H9 (cell line): ENCODE measurements at regions not wholly inside any gene's neighbourhood (a gene's known extent, or its start where the extent isn't known, plus 50 kb on each side); places are given as distances from the start of the nearest gene placed in this dataset.

Experiments
- DNase-seq: peaks from one replicate; pipeline ENCODE4 v3.0.0-alpha.2; 2017
- H2AFZ ChIP-seq: one replicate; pipeline ENCODE4 v1.6.1; 2013; ENCODE audit warnings: mild to moderate bottlenecking, low read length, control low read depth, moderate library complexity
- H2AK5ac ChIP-seq: 2 replicates; pipeline ENCODE4 v1.6.1; 2013; ENCODE audit warnings: low read length, control low read depth, mixed read lengths; ENCODE audit not compliant: insufficient read length
- H2BK120ac ChIP-seq: one replicate; pipeline ENCODE4 v1.6.1; 2013; ENCODE audit warnings: low read depth, mild to moderate bottlenecking, low read length, control low read depth, inconsistent platforms; ENCODE audit not compliant: poor library complexity, severe bottlenecking
- H2BK12ac ChIP-seq: 2 replicates; pipeline ENCODE4 v1.6.1; 2013; ENCODE audit warnings: low read length, control low read depth, mixed read lengths, low read depth; ENCODE audit not compliant: insufficient read length
- H2BK15ac ChIP-seq: 2 replicates; pipeline ENCODE4 v1.6.1; 2013; ENCODE audit warnings: low read depth, low read length, control low read depth
- H2BK20ac ChIP-seq: one replicate; pipeline ENCODE4 v1.6.1; 2013; ENCODE audit warnings: low read depth, mild to moderate bottlenecking, low read length, control low read depth, inconsistent platforms; ENCODE audit not compliant: poor library complexity, severe bottlenecking
- H2BK5ac ChIP-seq: 2 replicates; pipeline ENCODE4 v1.6.1; 2013; ENCODE audit warnings: low read length, control low read depth, mixed read lengths; ENCODE audit not compliant: insufficient read length
- H3K14ac ChIP-seq: 2 replicates; pipeline ENCODE4 v1.6.1; 2013; ENCODE audit warnings: low read length, control low read depth; ENCODE audit not compliant: insufficient read depth
- H3K18ac ChIP-seq: 2 replicates; pipeline ENCODE4 v1.6.1; 2013; ENCODE audit warnings: low read depth, mild to moderate bottlenecking, mixed read lengths, low read length, control low read depth; ENCODE audit not compliant: insufficient read length
- H3K23ac ChIP-seq: 2 replicates; pipeline ENCODE4 v1.6.1; 2013; ENCODE audit warnings: low read length, control low read depth, mixed read lengths, low read depth; ENCODE audit not compliant: insufficient read length
- H3K23me2 ChIP-seq: 2 replicates; pipeline ENCODE4 v1.6.1; 2013; ENCODE audit warnings: low read depth, mild to moderate bottlenecking, mixed read lengths, low read length, control low read depth; ENCODE audit not compliant: insufficient read length, poor library complexity, severe bottlenecking
- H3K27ac ChIP-seq: 2 replicates; pipeline ENCODE4 v1.5.1; 2013; ENCODE audit warnings: low read length, control low read depth, mixed read lengths, low read depth; ENCODE audit not compliant: insufficient read length
- H3K27me3 ChIP-seq: 2 replicates; pipeline ENCODE4 v1.6.1; 2013; ENCODE audit warnings: low read length, control low read depth, inconsistent platforms; ENCODE audit not compliant: insufficient read depth
- H3K4ac ChIP-seq: 2 replicates; pipeline ENCODE4 v1.6.1; 2013; ENCODE audit warnings: low read depth, mild to moderate bottlenecking, control low read depth, inconsistent platforms, low read length, moderate library complexity
- H3K4me1 ChIP-seq: 2 replicates; pipeline ENCODE4 v1.6.1; 2013; ENCODE audit warnings: low read length, control low read depth, inconsistent platforms; ENCODE audit not compliant: insufficient read depth
- H3K4me2 ChIP-seq: 2 replicates; pipeline ENCODE4 v1.6.1; 2013; ENCODE audit warnings: low read length, control low read depth, mixed read lengths; ENCODE audit not compliant: insufficient read length, insufficient read depth
- H3K56ac ChIP-seq: 2 replicates; pipeline ENCODE4 v1.6.1; 2013; ENCODE audit warnings: low read depth, mild to moderate bottlenecking, mixed read lengths, low read length, control low read depth; ENCODE audit not compliant: insufficient read length
- H3K79me1 ChIP-seq: 2 replicates; pipeline ENCODE4 v1.6.1; 2013; ENCODE audit warnings: low read depth, mild to moderate bottlenecking, moderate library complexity, low read length, control low read depth, inconsistent platforms; ENCODE audit not compliant: insufficient read depth, poor library complexity, severe bottlenecking
- H3K79me2 ChIP-seq: 2 replicates; pipeline ENCODE4 v1.6.1; 2013; ENCODE audit warnings: low read length, control low read depth, inconsistent platforms; ENCODE audit not compliant: insufficient read depth
- H3K9ac ChIP-seq: 2 replicates; pipeline ENCODE4 v1.6.1; 2013; ENCODE audit warnings: low read length, control low read depth, mixed read lengths; ENCODE audit not compliant: insufficient read length; ENCODE audit errors: extremely low read depth
- H3K9me3 ChIP-seq: one replicate; pipeline ENCODE4 v1.6.1; 2013; ENCODE audit warnings: low read depth, low read length, inconsistent platforms; ENCODE audit not compliant: control insufficient read depth
- H3T11ph ChIP-seq: one replicate; pipeline ENCODE4 v1.6.1; 2013; ENCODE audit warnings: mild to moderate bottlenecking, low read length, control low read depth, inconsistent platforms
- H4K20me1 ChIP-seq: one replicate; pipeline ENCODE4 v1.6.1; 2013; ENCODE audit not compliant: control insufficient read depth, insufficient read length, insufficient read depth
- H4K5ac ChIP-seq: 2 replicates; pipeline ENCODE4 v1.6.1; 2013; ENCODE audit warnings: low read depth, mild to moderate bottlenecking, mixed read lengths, low read length, control low read depth; ENCODE audit not compliant: insufficient read length
- H4K8ac ChIP-seq: replicated peaks from 2 replicates; pipeline ENCODE4 v1.6.1; 2013; ENCODE audit warnings: low read length, control low read depth, mixed read lengths, low read depth; ENCODE audit not compliant: insufficient read length
- H4K91ac ChIP-seq: 2 replicates; pipeline ENCODE4 v1.6.1; 2013; ENCODE audit warnings: low read depth, mild to moderate bottlenecking, moderate library complexity, mixed read lengths, low read length, control low read depth; ENCODE audit not compliant: insufficient read length
- H3K27ac Mint-ChIP-seq, 3 experiments: 2 replicates in 2 of 3; 3 replicates in 1 of 3; pipeline ENCODE4 v1.8.0; 2020 to 2021; ENCODE audit warnings: mixed read lengths in 3 of 3, mild to moderate bottlenecking in 1 of 3, moderate library complexity in 1 of 3
- H3K27me3 Mint-ChIP-seq: 2 replicates; pipeline ENCODE4 v1.8.0; 2021; ENCODE audit warnings: low read depth, mild to moderate bottlenecking, moderate library complexity, mixed read lengths
- H3K36me3 Mint-ChIP-seq, 3 experiments: 2 replicates in 2 of 3; 3 replicates in 1 of 3; pipeline ENCODE4 v1.8.0; 2020 to 2021; ENCODE audit warnings: low read depth in 3 of 3, mixed read lengths in 3 of 3; ENCODE audit not compliant: insufficient read depth in 1 of 3
- H3K4me1 Mint-ChIP-seq, 2 experiments: 2 replicates each; pipeline ENCODE4 v1.8.0; 2020; ENCODE audit warnings: mixed read lengths in 2 of 2
- H3K4me3 Mint-ChIP-seq, 2 experiments: 2 replicates in 1 of 2; 3 replicates in 1 of 2; pipeline ENCODE4 v1.8.0; 2020 to 2021; ENCODE audit warnings: mild to moderate bottlenecking in 2 of 2, mixed read lengths in 2 of 2, moderate library complexity in 1 of 2
- H3K9me3 Mint-ChIP-seq, 2 experiments: 2 replicates in 1 of 2; 3 replicates in 1 of 2; pipeline ENCODE4 v1.8.0; 2020; ENCODE audit warnings: mild to moderate bottlenecking in 2 of 2, mixed read lengths in 2 of 2, moderate library complexity in 1 of 2
- CTCF ChIP-seq: fragments of 200-600 bp; sonication (generic); conservative IDR thresholded peaks from 3 replicates; pipeline ENCODE4 v1.8.0; 2021; ENCODE audit warnings: antibody characterized with exemption, mild to moderate bottlenecking
- WGBS: extraction: QIAGEN DNeasy Blood & Tissue Kit; methylation state at CpG from one replicate; pipeline ENCODE4 v1.1.7; 2013; ENCODE audit warnings: missing lambda C conversion rate, low lambda C conversion rate, mixed read lengths; ENCODE audit not compliant: insufficient read length; ENCODE audit errors: extremely low coverage; 5-methylcytosine and 5-hydroxymethylcytosine counted together

- Histone ChIP-seq H3K9me3 (no peaks in the 10 kb centered on the region), H2AFZ (no peak overlapping the region), H2BK120ac (no peak overlapping the region), H4K91ac (no peak overlapping the region), H3K23ac (no peak overlapping the region), H3K14ac (no peak overlapping the region), H3K27me3 (no peaks in the 10 kb centered on the region), H3K27ac (no peak overlapping the region), H4K20me1 (no peaks in the 10 kb centered on the region), H2BK12ac (no peak overlapping the region), H2BK15ac (no peak overlapping the region), H3T11ph (no peak overlapping the region), H3K4me1 (peaks cover 3% of the 10 kb centered on the region; the same call in 1 of the 2 replicates), H2BK20ac (no peak overlapping the region), H4K8ac (no peak overlapping the region), H3K4ac (no peak overlapping the region), H4K5ac (no peak overlapping the region), H2AK5ac (no peak overlapping the region), H3K79me2 (no peaks in the 10 kb centered on the region), H2BK5ac (no peak overlapping the region), H3K56ac (no peak overlapping the region), H3K79me1 (no peaks in the 10 kb centered on the region), H3K9ac (no peak overlapping the region), H3K18ac (no peak overlapping the region), H3K23me2 (no peaks in the 10 kb centered on the region), H3K4me2 (no peak overlapping the region)
- Mint-ChIP-seq H3K27ac (peak overlapping the region in 1 of 3 experiments; percentile 82; a peak in 1 of 7 replicates), H3K9me3 (0 out of 5 replicates have a peak, but pooled peaks cover 0 to 2% of the 10 kb centered on the region in 2 experiments), H3K36me3 (no peaks in the 10 kb centered on the region), H3K4me3 (no peak overlapping the region; a peak in 1 of 5 replicates), H3K27me3 (peaks cover 1% of the 10 kb centered on the region; the same call in 1 of the 2 replicates), H3K4me1 (peaks cover 20% of the 10 kb centered on the region in 2 experiments)
- DNase-seq = peak; percentile 19
- no peak for TF ChIP-seq CTCF
- WGBS = no CpG with 5 or more reads among the region's 17 CpGs
Measured at GRCh38 chr2:128446874-128447537, 128.3 kb upstream of the HS6ST1 start.
